Cardiac fibroblast (primary cell): ENCODE measurements at regions not wholly inside any gene's neighbourhood (a gene's known extent, or its start where the extent isn't known, plus 50 kb on each side); places are given as distances from the start of the nearest gene placed in this dataset.
A peak's percentile ranks its signal among the peaks of the same experiment; 100 is the strongest.

Source experiments
- DNase-seq, 2 donors: peaks; one replicate each; pipeline versions ENCODE4 v3.0.0 to v3.0.0-alpha.2; 2010; ENCODE audit warnings: low read depth in 2 of 2
- H3K4me3 ChIP-seq, 2 donors: replicated peaks in 1 of 2; 1 replicate in 1 of 2; 2 replicates in 1 of 2; pipeline ENCODE4 v1.5.1; 2011; ENCODE audit warnings: low read depth in 2 of 2, low read length in 2 of 2, mild to moderate bottlenecking in 2 of 2, moderate library complexity in 1 of 2
- CTCF ChIP-seq: IDR thresholded peaks from one replicate; pipeline ENCODE4 v1.5.1; 2011; ENCODE audit warnings: low read depth, mild to moderate bottlenecking, low read length, inconsistent platforms

GRCh38 chr11:45538363-45538762, 127.1 kb downstream of the CHST1 start:
- no peak overlapping the region for H3K4me3 ChIP-seq
- DNase-seq: peak in 1 of 2 donors; percentile 38
- no peak for TF ChIP-seq CTCF

GRCh38 chr11:45537614-45538013, 127.8 kb downstream of the CHST1 start:
- no peak for TF ChIP-seq CTCF
- no peak overlapping the region for H3K4me3 ChIP-seq
- peak; percentile 19 to 47 for DNase-seq

DNA sequence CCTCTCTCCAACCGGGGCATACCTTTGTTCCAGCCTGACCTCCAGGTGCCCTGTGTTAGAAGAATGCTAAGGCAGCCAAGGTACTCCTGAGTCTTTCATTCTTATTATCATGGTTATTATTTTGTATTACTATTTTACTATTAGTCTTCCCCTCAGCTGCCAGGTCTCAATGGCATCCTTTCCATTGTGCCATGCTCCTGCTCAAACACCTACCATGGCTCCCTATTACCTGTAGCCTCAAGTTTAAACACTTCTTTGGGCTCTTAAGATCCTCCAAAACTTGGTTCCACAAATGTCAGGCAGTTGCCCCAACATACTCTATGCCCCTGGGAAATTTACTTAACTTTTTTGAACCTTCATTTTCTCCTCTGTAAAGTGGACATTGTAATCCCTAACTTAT, 130.4 kb downstream of the CHST1 start:
- TF ChIP-seq CTCF: no peak
- DNase-seq: no peak
- no peak overlapping the region for H3K4me3 ChIP-seq

- no peak for TF ChIP-seq CTCF
- no peak for DNase-seq
Observed at GRCh38 chr11:45534132-45534531, 131.3 kb downstream of the CHST1 start.

GRCh38 chr11:45532546-45532945, 132.9 kb downstream of the CHST1 start:
- DNase-seq: no peak
- TF ChIP-seq CTCF: no peak
- H3K4me3 ChIP-seq: no peak overlapping the region

More at GRCh38 chr11:45534132-45534531, 131.3 kb downstream of the CHST1 start:
- H3K4me3 ChIP-seq: no peak overlapping the region

DNA sequence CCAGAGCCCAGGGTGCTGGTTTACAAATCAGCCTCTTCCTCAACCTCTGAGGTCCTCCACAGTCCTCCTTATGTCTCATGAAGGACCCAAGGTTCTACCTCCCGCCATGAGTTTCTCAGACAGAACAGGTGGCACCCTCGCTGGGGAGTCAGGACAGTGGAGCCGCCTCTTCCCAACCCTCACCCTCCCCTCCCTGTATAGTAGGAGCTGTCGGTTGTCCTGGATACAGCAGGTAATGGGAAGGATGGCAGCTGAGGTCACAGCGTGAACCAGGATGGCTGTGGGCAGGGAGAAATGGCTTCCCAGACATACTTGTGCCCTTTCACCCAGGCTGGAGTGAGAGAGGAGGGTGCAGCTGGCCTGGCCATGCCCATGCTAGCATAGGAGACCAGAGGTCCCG, 134.6 kb downstream of the CHST1 start:
- DNase-seq: no peak
- no peak for TF ChIP-seq CTCF
- no peak overlapping the region for H3K4me3 ChIP-seq

DNA sequence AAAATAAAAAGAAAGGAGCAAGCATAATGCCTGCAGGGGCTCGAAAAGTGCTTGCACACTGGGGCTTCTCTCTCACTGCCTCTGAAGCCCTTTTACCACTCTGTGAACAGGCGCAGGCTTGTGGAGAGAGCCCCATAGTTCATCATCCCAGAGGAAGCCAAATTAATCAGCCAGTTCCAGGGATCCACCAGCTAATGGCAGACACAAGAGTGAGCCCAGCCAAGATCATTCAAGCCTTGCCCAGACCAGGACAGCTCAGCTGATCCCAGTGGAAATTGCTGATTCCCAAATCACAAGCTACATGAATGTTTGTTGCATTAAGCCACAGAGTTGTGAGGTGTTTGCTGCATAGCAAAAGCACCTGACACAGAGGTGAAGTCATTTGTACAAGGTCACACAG, 135.3 kb downstream of the CHST1 start:
- no peak for DNase-seq
- no peak for TF ChIP-seq CTCF
- H3K4me3 ChIP-seq: no peak overlapping the region
